ENCODE measurements at regions not wholly inside any gene's neighbourhood (a gene's known extent, or its start where the extent isn't known, plus 50 kb on each side); places are given as distances from the start of the nearest gene placed in this dataset.
"Not testable (repeated sequence)": the region's sequence is repeated elsewhere in the genome, so short reads cannot be mapped to it uniquely, and the experiment has no call there.

DNA sequence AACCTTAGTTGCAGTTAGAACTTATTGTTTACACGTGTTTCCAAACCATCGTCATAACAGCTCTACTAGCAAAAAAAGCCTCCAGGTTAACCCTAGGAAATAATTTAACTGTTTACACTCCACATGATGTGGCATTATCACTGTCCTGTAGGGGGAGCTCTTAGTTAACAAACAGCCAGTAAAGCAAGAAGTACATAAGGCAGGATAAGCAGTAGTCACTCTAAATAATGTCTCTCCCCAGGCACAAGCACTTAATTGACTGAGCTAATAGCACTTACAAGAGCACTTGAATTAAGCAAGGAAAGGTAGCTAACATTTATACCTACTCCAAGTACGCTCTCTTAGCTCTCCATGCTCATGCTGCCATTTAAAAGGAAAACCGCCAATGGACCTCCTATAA lies 65.2 kb downstream of the CYP4A11 start:
- not testable (repeated sequence) for TF ChIP-seq POLR2A, POLR2AphosphoS5 (IDR thresholded peaks at IDR 0.05; ENCODE audit: low read depth, low read length)
